Bronchial epithelial cell (primary cell): ENCODE measurements at regions not wholly inside any gene's neighbourhood (a gene's known extent, or its start where the extent isn't known, plus 50 kb on each side); places are given as distances from the start of the nearest gene placed in this dataset.
"Not testable (repeated sequence)": the region's sequence is repeated elsewhere in the genome, so short reads cannot be mapped to it uniquely, and the experiment has no call there.

Experiments
- DNase-seq: peaks from one replicate; pipeline ENCODE4 v3.0.0-alpha.2; 2010; ENCODE audit warnings: low read depth
- FAIRE-seq: peaks from 2 replicates; lab custom pipeline; 2011; peaks lifted over from hg19 to GRCh38; lab: Jason Lieb, UNC
- H3K27me3 ChIP-seq: 2 replicates; pipeline ENCODE4 v1.5.1; 2011; ENCODE audit warnings: low read length; ENCODE audit not compliant: control insufficient read depth, insufficient read depth
- H3K36me3 ChIP-seq: 2 replicates; pipeline ENCODE4 v1.5.1; 2011; ENCODE audit warnings: low read length; ENCODE audit not compliant: control insufficient read depth, insufficient read depth
- H3K4me3 ChIP-seq: 2 replicates; pipeline ENCODE4 v1.5.1; 2011; ENCODE audit warnings: mild to moderate bottlenecking, low read depth, low read length, control low read depth
- CTCF ChIP-seq: IDR thresholded peaks from 2 replicates; pipeline ENCODE4 v1.5.1; 2011; ENCODE audit warnings: mild to moderate bottlenecking, moderate library complexity, low read length, control low read depth, inconsistent platforms; ENCODE audit not compliant: insufficient read depth, severe bottlenecking

GRCh38 chr4:14169460-14169859, 541.9 kb upstream of the BOD1L1 start:
- H3K27me3 ChIP-seq = no peaks in the 10 kb centered on the region
- TF ChIP-seq CTCF = no peak
- peak; percentile 51 for DNase-seq
- no peak overlapping the region for H3K4me3 ChIP-seq
- FAIRE-seq = no peak
- H3K36me3 ChIP-seq = no peaks in the 10 kb centered on the region

GRCh38 chr4:14169940-14170339, 542.4 kb upstream of the BOD1L1 start:
- not testable (repeated sequence) for FAIRE-seq, H3K27me3 ChIP-seq, H3K4me3 ChIP-seq, DNase-seq, H3K36me3 ChIP-seq

GRCh38 chr4:14176613-14177012, 549.1 kb upstream of the BOD1L1 start:
- DNase-seq (peak; percentile 15), FAIRE-seq (no peak)
- no peak for TF ChIP-seq CTCF
- H3K4me3 ChIP-seq = no peak overlapping the region
- H3K27me3 ChIP-seq = no peaks in the 10 kb centered on the region
- H3K36me3 ChIP-seq = no peaks in the 10 kb centered on the region

- Histone ChIP-seq H3K36me3 (no peaks in the 10 kb centered on the region), H3K27me3 (no peaks in the 10 kb centered on the region), H3K4me3 (no peak overlapping the region)
- FAIRE-seq (no peak), DNase-seq (no peak)
- no peak for TF ChIP-seq CTCF
Measured at GRCh38 chr4:14177987-14178386, 550.5 kb upstream of the BOD1L1 start.

- no peaks in the 10 kb centered on the region for H3K36me3 ChIP-seq
- FAIRE-seq = no peak
- no peak overlapping the region for H3K4me3 ChIP-seq
- H3K27me3 ChIP-seq = no peaks in the 10 kb centered on the region
- peak; percentile 76 for DNase-seq
- no peak for TF ChIP-seq CTCF
Measured at GRCh38 chr4:14178421-14178820, 550.9 kb upstream of the BOD1L1 start.

- no peak overlapping the region for H3K4me3 ChIP-seq
- DNase-seq = no peak
- FAIRE-seq = no peak
- TF ChIP-seq CTCF = no peak
- no peaks in the 10 kb centered on the region for H3K27me3 ChIP-seq
- no peaks in the 10 kb centered on the region for H3K36me3 ChIP-seq
Measured at GRCh38 chr4:14180166-14180565, 552.6 kb upstream of the BOD1L1 start.
